Fibroblast of lung (primary cell): ENCODE measurements at regions not wholly inside any gene's neighbourhood (a gene's known extent, or its start where the extent isn't known, plus 50 kb on each side); places are given as distances from the start of the nearest gene placed in this dataset.

Experiments
- DNase-seq, 2 donors: peaks; one replicate each; pipeline versions ENCODE4 v3.0.0 to v3.0.0-alpha.2; 2010; ENCODE audit warnings: low read depth in 2 of 2
- H2AFZ ChIP-seq: 2 replicates; pipeline ENCODE4 v1.5.1; 2012; ENCODE audit warnings: low read length, control low read depth, inconsistent platforms
- H3K27ac ChIP-seq: 2 replicates; pipeline ENCODE4 v1.5.1; 2011; ENCODE audit warnings: low read length, control low read depth; ENCODE audit not compliant: insufficient read depth
- H3K27me3 ChIP-seq: 2 replicates; pipeline ENCODE4 v1.5.1; 2011; ENCODE audit warnings: mild to moderate bottlenecking, low read length; ENCODE audit not compliant: control insufficient read depth, insufficient read depth
- H3K36me3 ChIP-seq: 2 replicates; pipeline ENCODE4 v1.5.1; 2011; ENCODE audit warnings: low read length; ENCODE audit not compliant: control insufficient read depth, insufficient read depth
- H3K4me1 ChIP-seq: 2 replicates; pipeline ENCODE4 v1.5.1; 2011; ENCODE audit warnings: low read length; ENCODE audit not compliant: control insufficient read depth, insufficient read depth; ENCODE audit errors: extremely low read depth
- H3K4me2 ChIP-seq: 2 replicates; pipeline ENCODE4 v1.5.1; 2011; ENCODE audit warnings: low read length, control low read depth; ENCODE audit not compliant: insufficient read depth; ENCODE audit errors: extremely low read depth
- H3K4me3 ChIP-seq, 4 experiments: fragments of 200-600 bp in 1 of 4; sonication (generic) in 1 of 4; replicated peaks in 1 of 4; 2 replicates each; pipeline ENCODE4 v1.5.1; 2011 to 2016; ENCODE audit warnings: low read length in 4 of 4, low read depth in 3 of 4, mild to moderate bottlenecking in 3 of 4, control low read depth in 2 of 4, inconsistent platforms in 1 of 4, mixed read lengths in 1 of 4; ENCODE audit not compliant: insufficient read depth in 1 of 4; ENCODE audit errors: control extremely low read depth in 1 of 4
- H3K79me2 ChIP-seq: 2 replicates; pipeline ENCODE4 v1.5.1; 2012; ENCODE audit warnings: mild to moderate bottlenecking, low read length, inconsistent platforms; ENCODE audit not compliant: control insufficient read depth, insufficient read depth
- H3K9ac ChIP-seq: 2 replicates; pipeline ENCODE4 v1.5.1; 2011; ENCODE audit warnings: mild to moderate bottlenecking, low read length, control low read depth; ENCODE audit not compliant: insufficient read depth
- H3K9me3 ChIP-seq: 2 replicates; pipeline ENCODE4 v1.5.1; 2012; ENCODE audit warnings: low read depth, low read length; ENCODE audit not compliant: control insufficient read depth, insufficient read depth
- H4K20me1 ChIP-seq: 2 replicates; pipeline ENCODE4 v1.5.1; 2011; ENCODE audit warnings: low read length; ENCODE audit not compliant: control insufficient read depth, insufficient read depth; ENCODE audit errors: extremely low read depth
- EZH2 ChIP-seq: IDR thresholded peaks from 2 replicates; pipeline ENCODE4 v1.5.1; 2012; ENCODE audit warnings: low read length, control low read depth, mild to moderate bottlenecking; ENCODE audit errors: missing control alignments
- TF ChIP-seq, protein P1 (sequence below), 2 donors: IDR thresholded peaks in 1 of 2; conservative IDR thresholded peaks in 1 of 2; 1 replicate in 1 of 2; 2 replicates in 1 of 2; pipeline ENCODE4 v1.5.1; 2011 to 2012; ENCODE audit warnings: low read length in 2 of 2, control low read depth in 1 of 2, inconsistent platforms in 1 of 2, low read depth in 1 of 2, mild to moderate bottlenecking in 1 of 2

- no peaks in the 10 kb centered on the region for H3K79me2 ChIP-seq
- no peaks in the 10 kb centered on the region for H3K4me1 ChIP-seq
- H3K9ac ChIP-seq = no peak overlapping the region
- no peak overlapping the region for H3K4me3 ChIP-seq
- H3K27ac ChIP-seq = no peak overlapping the region
- no peaks in the 10 kb centered on the region for H3K9me3 ChIP-seq
- no peak overlapping the region for H3K4me2 ChIP-seq
- no peak for TF ChIP-seq EZH2
- TF ChIP-seq, protein P1, sequence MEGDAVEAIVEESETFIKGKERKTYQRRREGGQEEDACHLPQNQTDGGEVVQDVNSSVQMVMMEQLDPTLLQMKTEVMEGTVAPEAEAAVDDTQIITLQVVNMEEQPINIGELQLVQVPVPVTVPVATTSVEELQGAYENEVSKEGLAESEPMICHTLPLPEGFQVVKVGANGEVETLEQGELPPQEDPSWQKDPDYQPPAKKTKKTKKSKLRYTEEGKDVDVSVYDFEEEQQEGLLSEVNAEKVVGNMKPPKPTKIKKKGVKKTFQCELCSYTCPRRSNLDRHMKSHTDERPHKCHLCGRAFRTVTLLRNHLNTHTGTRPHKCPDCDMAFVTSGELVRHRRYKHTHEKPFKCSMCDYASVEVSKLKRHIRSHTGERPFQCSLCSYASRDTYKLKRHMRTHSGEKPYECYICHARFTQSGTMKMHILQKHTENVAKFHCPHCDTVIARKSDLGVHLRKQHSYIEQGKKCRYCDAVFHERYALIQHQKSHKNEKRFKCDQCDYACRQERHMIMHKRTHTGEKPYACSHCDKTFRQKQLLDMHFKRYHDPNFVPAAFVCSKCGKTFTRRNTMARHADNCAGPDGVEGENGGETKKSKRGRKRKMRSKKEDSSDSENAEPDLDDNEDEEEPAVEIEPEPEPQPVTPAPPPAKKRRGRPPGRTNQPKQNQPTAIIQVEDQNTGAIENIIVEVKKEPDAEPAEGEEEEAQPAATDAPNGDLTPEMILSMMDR (conservative IDR thresholded peaks at IDR 0.05 in 1 of 2, IDR thresholded peaks at IDR 0.05 in 1 of 2; ENCODE audit: low read depth in 1 of 2, low read length in 2 of 2) = no peak
- H4K20me1 ChIP-seq = no peaks in the 10 kb centered on the region
- H3K27me3 ChIP-seq = no peaks in the 10 kb centered on the region
- H2AFZ ChIP-seq = no peak overlapping the region
- no peak for DNase-seq
- H3K36me3 ChIP-seq = no peaks in the 10 kb centered on the region
These were observed 145.3 kb upstream of the NCAM2 start for GRCh38 chr21:20852866-20853265.

GRCh38 chr21:20856926-20857325, 141.3 kb upstream of the NCAM2 start:
- no peaks in the 10 kb centered on the region for H4K20me1 ChIP-seq
- no peaks in the 10 kb centered on the region for H3K36me3 ChIP-seq
- H3K4me1 ChIP-seq = no peaks in the 10 kb centered on the region
- DNase-seq = no peak
- H2AFZ ChIP-seq = no peak overlapping the region
- TF ChIP-seq, protein P1 (conservative IDR thresholded peaks at IDR 0.05 in 1 of 2, IDR thresholded peaks at IDR 0.05 in 1 of 2; ENCODE audit: low read depth in 1 of 2, low read length in 2 of 2) = no peak
- no peak for TF ChIP-seq EZH2
- no peaks in the 10 kb centered on the region for H3K9me3 ChIP-seq
- no peak overlapping the region for H3K9ac ChIP-seq
- no peak overlapping the region for H3K4me2 ChIP-seq
- no peak overlapping the region for H3K27ac ChIP-seq
- H3K79me2 ChIP-seq = no peaks in the 10 kb centered on the region
- H3K27me3 ChIP-seq = no peaks in the 10 kb centered on the region
- H3K4me3 ChIP-seq = no peak overlapping the region

DNA sequence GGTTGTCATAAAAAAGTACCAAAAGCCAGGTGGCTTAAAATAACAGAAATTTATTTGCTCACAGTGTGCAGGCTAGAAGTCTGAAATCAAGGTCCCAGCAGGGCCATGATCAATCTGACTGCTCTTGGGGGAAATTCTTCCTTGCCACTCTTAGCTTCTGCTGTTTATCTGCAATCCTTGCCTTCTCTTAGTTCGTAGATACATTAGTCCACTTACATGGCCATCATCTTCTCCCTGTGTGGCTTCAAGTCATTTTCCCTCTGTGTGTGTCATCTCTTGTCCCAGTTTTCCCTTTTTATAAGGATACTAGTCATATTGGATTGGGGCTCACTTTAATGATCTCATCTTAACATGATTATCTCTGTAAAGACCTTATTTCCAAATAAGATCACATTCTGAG, 124.0 kb upstream of the NCAM2 start:
- no peaks in the 10 kb centered on the region for H3K9me3 ChIP-seq
- no peaks in the 10 kb centered on the region for H3K36me3 ChIP-seq
- H3K27ac ChIP-seq = no peak overlapping the region
- no peak overlapping the region for H2AFZ ChIP-seq
- H4K20me1 ChIP-seq = no peaks in the 10 kb centered on the region
- H3K4me3 ChIP-seq = no peak overlapping the region
- no peaks in the 10 kb centered on the region for H3K4me1 ChIP-seq
- no peaks in the 10 kb centered on the region for H3K27me3 ChIP-seq
- TF ChIP-seq, protein P1 (conservative IDR thresholded peaks at IDR 0.05 in 1 of 2, IDR thresholded peaks at IDR 0.05 in 1 of 2; ENCODE audit: low read depth in 1 of 2, low read length in 2 of 2) = no peak
- TF ChIP-seq EZH2 = no peak
- no peaks in the 10 kb centered on the region for H3K79me2 ChIP-seq
- H3K9ac ChIP-seq = no peak overlapping the region
- no peak for DNase-seq
- H3K4me2 ChIP-seq = no peak overlapping the region
